Endodermal cell (in vitro differentiated cells): ENCODE measurements at regions not wholly inside any gene's neighbourhood (a gene's known extent, or its start where the extent isn't known, plus 50 kb on each side); places are given as distances from the start of the nearest gene placed in this dataset.

ENCODE experiments used
- DNase-seq: peaks from one replicate; pipeline ENCODE4 v3.0.0-alpha.2; 2017
- H3K27ac ChIP-seq: 2 replicates; pipeline ENCODE4 v1.5.1; 2013; ENCODE audit warnings: mild to moderate bottlenecking, low read depth, low read length, moderate library complexity
- H3K27me3 ChIP-seq: 2 replicates; pipeline ENCODE4 v1.6.1; 2013; ENCODE audit warnings: mild to moderate bottlenecking, low read length, moderate library complexity; ENCODE audit not compliant: insufficient read depth, control insufficient read depth, poor library complexity, severe bottlenecking
- H3K36me3 ChIP-seq: 2 replicates; pipeline ENCODE4 v1.7.0; 2013; ENCODE audit warnings: mild to moderate bottlenecking, low read length, moderate library complexity; ENCODE audit not compliant: control insufficient read depth, insufficient read depth
- H3K4me1 ChIP-seq: one replicate; pipeline ENCODE4 v1.7.0; 2013; ENCODE audit warnings: low read length; ENCODE audit not compliant: control insufficient read depth, insufficient read depth
- H3K4me3 ChIP-seq: 2 replicates; pipeline ENCODE4 v1.5.1; 2013; ENCODE audit warnings: mild to moderate bottlenecking, low read length, moderate library complexity
- H3K9ac ChIP-seq: 2 replicates; pipeline ENCODE4 v1.6.1; 2013; ENCODE audit warnings: mild to moderate bottlenecking, low read length, moderate library complexity; ENCODE audit not compliant: poor library complexity, severe bottlenecking; ENCODE audit errors: extremely low read depth
- H3K9me3 ChIP-seq: 2 replicates; pipeline ENCODE4 v1.6.1; 2013; ENCODE audit warnings: mild to moderate bottlenecking, low read length, moderate library complexity; ENCODE audit not compliant: control insufficient read depth
- H3K27ac Mint-ChIP-seq: 2 replicates; pipeline ENCODE4 v1.8.0; 2020; ENCODE audit warnings: mixed read lengths
- H3K27me3 Mint-ChIP-seq: 2 replicates; pipeline ENCODE4 v1.8.0; 2021; ENCODE audit warnings: mild to moderate bottlenecking, mixed read lengths; ENCODE audit not compliant: insufficient read depth
- H3K36me3 Mint-ChIP-seq: 2 replicates; pipeline ENCODE4 v1.8.0; 2020; ENCODE audit warnings: low read depth, mixed read lengths
- H3K4me1 Mint-ChIP-seq: 2 replicates; pipeline ENCODE4 v1.8.0; 2020; ENCODE audit warnings: mixed read lengths
- H3K4me3 Mint-ChIP-seq: 2 replicates; pipeline ENCODE4 v1.8.0; 2020; ENCODE audit warnings: mild to moderate bottlenecking, moderate library complexity, mixed read lengths
- H3K9me3 Mint-ChIP-seq: 2 replicates; pipeline ENCODE4 v1.8.0; 2020; ENCODE audit warnings: mild to moderate bottlenecking, mixed read lengths
- WGBS, 2 experiments: methylation state at CpG; one replicate each; pipeline versions ENCODE4 v1.1.5 to v1.1.7; 2013; ENCODE audit warnings: missing lambda C conversion rate in 2 of 2, mixed read lengths in 1 of 2; ENCODE audit not compliant: insufficient coverage in 1 of 2, insufficient read length in 1 of 2; 5-methylcytosine and 5-hydroxymethylcytosine counted together
- TF ChIP-seq, protein P1 (sequence below): fragments of 200-600 bp; sonication (generic); conservative IDR thresholded peaks from 2 replicates; pipeline ENCODE4 v1.5.0; 2021; ENCODE audit warnings: antibody characterized with exemption, mild to moderate bottlenecking

DNA sequence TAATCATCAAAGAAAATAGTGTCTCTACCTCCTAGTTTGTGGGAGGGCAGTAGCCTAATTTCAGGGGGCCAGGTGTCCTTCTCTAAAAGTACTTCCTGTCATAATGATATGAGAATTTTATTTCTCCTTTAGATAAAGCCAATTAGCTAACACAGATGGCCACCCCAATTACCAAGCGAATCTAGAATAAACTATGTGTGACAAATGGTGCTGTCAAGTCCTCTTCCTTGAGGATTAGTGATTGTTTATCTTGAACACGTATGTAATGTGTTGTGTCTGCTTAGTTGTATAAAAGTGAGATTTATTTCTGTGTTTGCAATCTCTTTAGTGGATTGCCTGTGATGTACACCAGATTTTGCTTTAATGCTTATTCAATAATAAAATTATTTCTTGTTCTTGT lies 1120.0 kb downstream of the SORCS1 start:
- Histone ChIP-seq H3K36me3 (no peaks in the 10 kb centered on the region), H3K9me3 (no peaks in the 10 kb centered on the region), H3K27me3 (no peaks in the 10 kb centered on the region), H3K27ac (no peak overlapping the region), H3K4me1 (no peaks in the 10 kb centered on the region), H3K4me3 (no peak overlapping the region), H3K9ac (no peak overlapping the region)
- TF ChIP-seq, protein P1, sequence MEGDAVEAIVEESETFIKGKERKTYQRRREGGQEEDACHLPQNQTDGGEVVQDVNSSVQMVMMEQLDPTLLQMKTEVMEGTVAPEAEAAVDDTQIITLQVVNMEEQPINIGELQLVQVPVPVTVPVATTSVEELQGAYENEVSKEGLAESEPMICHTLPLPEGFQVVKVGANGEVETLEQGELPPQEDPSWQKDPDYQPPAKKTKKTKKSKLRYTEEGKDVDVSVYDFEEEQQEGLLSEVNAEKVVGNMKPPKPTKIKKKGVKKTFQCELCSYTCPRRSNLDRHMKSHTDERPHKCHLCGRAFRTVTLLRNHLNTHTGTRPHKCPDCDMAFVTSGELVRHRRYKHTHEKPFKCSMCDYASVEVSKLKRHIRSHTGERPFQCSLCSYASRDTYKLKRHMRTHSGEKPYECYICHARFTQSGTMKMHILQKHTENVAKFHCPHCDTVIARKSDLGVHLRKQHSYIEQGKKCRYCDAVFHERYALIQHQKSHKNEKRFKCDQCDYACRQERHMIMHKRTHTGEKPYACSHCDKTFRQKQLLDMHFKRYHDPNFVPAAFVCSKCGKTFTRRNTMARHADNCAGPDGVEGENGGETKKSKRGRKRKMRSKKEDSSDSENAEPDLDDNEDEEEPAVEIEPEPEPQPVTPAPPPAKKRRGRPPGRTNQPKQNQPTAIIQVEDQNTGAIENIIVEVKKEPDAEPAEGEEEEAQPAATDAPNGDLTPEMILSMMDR, result no peak
- no peak for DNase-seq
- H3K4me1 Mint-ChIP-seq, result no peaks in the 10 kb centered on the region
- no peak overlapping the region for H3K4me3 Mint-ChIP-seq
- 81% methylated on average over 2 of the region's 2 CpGs; no CpG with 5 or more reads in 1 of the 2 experiments for WGBS, 2 experiments
- H3K36me3 Mint-ChIP-seq, result no peaks in the 10 kb centered on the region
- no peak overlapping the region for H3K27ac Mint-ChIP-seq
- H3K9me3 Mint-ChIP-seq, result no peaks in the 10 kb centered on the region
- no peaks in the 10 kb centered on the region for H3K27me3 Mint-ChIP-seq

DNA sequence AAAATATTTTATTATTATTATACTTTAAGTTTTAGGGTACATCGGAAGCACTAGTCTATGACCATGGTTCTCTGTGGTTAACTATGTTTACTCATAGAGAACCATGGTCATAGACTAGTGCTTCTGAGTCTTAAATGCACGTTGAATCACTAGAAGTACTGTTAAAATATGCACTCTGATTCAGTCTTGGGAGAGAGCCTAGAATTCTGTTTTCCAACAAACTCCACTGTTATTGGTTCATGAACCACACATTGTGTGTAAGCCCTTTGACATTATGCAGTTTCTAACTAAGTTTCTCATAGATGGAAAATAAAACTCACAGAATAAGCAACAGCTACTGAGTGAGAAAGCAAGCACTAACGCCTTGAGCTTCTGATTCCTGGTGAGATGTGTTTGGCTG lies 1120.6 kb downstream of the SORCS1 start:
- no peaks in the 10 kb centered on the region for H3K9me3 Mint-ChIP-seq
- Histone ChIP-seq H3K4me3 (no peak overlapping the region), H3K27me3 (no peaks in the 10 kb centered on the region), H3K9ac (no peak overlapping the region), H3K4me1 (no peaks in the 10 kb centered on the region), H3K27ac (no peak overlapping the region), H3K36me3 (no peaks in the 10 kb centered on the region), H3K9me3 (no peaks in the 10 kb centered on the region)
- DNase-seq, result no peak
- no peaks in the 10 kb centered on the region for H3K27me3 Mint-ChIP-seq
- H3K27ac Mint-ChIP-seq, result no peak overlapping the region
- no peaks in the 10 kb centered on the region for H3K36me3 Mint-ChIP-seq
- 88 to 90% methylated on average over 1 to 3 of the region's 3 CpGs for WGBS, 2 experiments
- H3K4me1 Mint-ChIP-seq, result no peaks in the 10 kb centered on the region
- TF ChIP-seq, protein P1, result no peak
- no peak overlapping the region for H3K4me3 Mint-ChIP-seq

DNA sequence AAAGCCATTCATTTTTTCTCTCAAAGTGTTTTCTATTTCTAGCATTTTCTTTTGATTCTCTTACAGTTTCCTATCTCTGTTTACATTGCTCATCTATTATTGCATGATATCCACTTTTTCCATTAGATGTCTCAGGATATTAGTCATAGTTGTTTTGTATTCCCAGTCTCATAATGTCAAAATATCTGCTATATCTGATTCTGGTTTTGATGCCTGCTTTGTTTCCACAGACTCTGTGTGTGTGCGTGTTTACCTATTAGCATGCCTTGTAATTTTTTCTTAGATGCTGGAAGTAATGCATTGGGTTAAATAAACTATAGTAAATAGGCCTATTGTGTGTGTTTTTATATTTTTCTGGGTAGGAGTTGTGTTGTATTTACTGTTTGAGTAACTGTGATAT lies 1126.3 kb downstream of the SORCS1 start:
- Histone ChIP-seq H3K27ac (no peak overlapping the region), H3K4me3 (no peak overlapping the region), H3K4me1 (no peaks in the 10 kb centered on the region), H3K9me3 (peaks cover 10% of the 10 kb centered on the region), H3K36me3 (no peaks in the 10 kb centered on the region), H3K27me3 (no peaks in the 10 kb centered on the region), H3K9ac (no peak overlapping the region)
- H3K9me3 Mint-ChIP-seq, result peaks cover 10% of the 10 kb centered on the region
- WGBS, 2 experiments, result 97 to 100% methylated on average over 1 of the region's 1 CpG
- no peaks in the 10 kb centered on the region for H3K27me3 Mint-ChIP-seq
- DNase-seq, result no peak
- H3K4me1 Mint-ChIP-seq, result no peaks in the 10 kb centered on the region
- TF ChIP-seq, protein P1, result no peak
- no peak overlapping the region for H3K4me3 Mint-ChIP-seq
- no peak overlapping the region for H3K27ac Mint-ChIP-seq
- H3K36me3 Mint-ChIP-seq, result no peaks in the 10 kb centered on the region
